Pancreas (tissue), 10 donors: ENCODE measurements at regions not wholly inside any gene's neighbourhood (a gene's known extent, or its start where the extent isn't known, plus 50 kb on each side); places are given as distances from the start of the nearest gene placed in this dataset.

ENCODE experiments used
- ATAC-seq, 4 donors: fragments of 200-7000 bp; cut with Tn5 transposase; one replicate each; pipeline versions ENCODE4 v1.8.0 to v1.9.1; 2020; ENCODE audit warnings: mild to moderate bottlenecking in 4 of 4, moderate library complexity in 4 of 4
- DNase-seq, 6 donors: peaks; one replicate each; pipeline ENCODE4 v3.0.0-alpha.2; 2020
- FAIRE-seq: peaks from 2 replicates; lab custom pipeline; 2012; peaks lifted over from hg19 to GRCh38; lab: Jason Lieb, UNC
- H3K27ac ChIP-seq, 4 donors: fragments of 200-600 bp; sonication (generic); 1 replicate in 3 of 4; 2 replicates in 1 of 4; pipeline versions ENCODE4 v1.5.0 to v1.8.0; 2020
- H3K27me3 ChIP-seq, 4 donors: fragments of 200-600 bp; one replicate each; pipeline ENCODE4 v1.8.0; 2021
- H3K36me3 ChIP-seq, 3 donors: fragments of 200-600 bp; sonication (generic) in 1 of 3; one replicate each; pipeline versions ENCODE4 v1.5.0 to v1.8.0; 2020 to 2021
- H3K4me1 ChIP-seq, 3 donors: fragments of 200-600 bp; one replicate each; pipeline ENCODE4 v1.8.0; 2021
- H3K4me3 ChIP-seq, 4 donors: fragments of 200-600 bp; sonication (generic) in 2 of 4; one replicate each; pipeline versions ENCODE4 v1.5.0 to v1.8.0; 2020 to 2021
- H3K9me3 ChIP-seq, 4 donors: fragments of 200-600 bp; one replicate each; pipeline ENCODE4 v1.8.0; 2021
- CTCF ChIP-seq, 4 donors: fragments of 200-600 bp; sonication (generic) in 3 of 4; IDR thresholded peaks; one replicate each; pipeline versions ENCODE4 v1.5.0 to v1.8.0; 2021; ENCODE audit warnings: antibody characterized with exemption in 4 of 4
- WGBS, 2 donors: extraction: QIAGEN DNeasy Blood & Tissue Kit; methylation state at CpG; one replicate each; pipeline ENCODE4 v1.1.7; 2013; 5-methylcytosine and 5-hydroxymethylcytosine counted together
- intact Hi-C, 3 donors: fragments of 100-400 bp; cut with DNase I; formaldehyde crosslinking; loops; one replicate each; pipeline versions ENCODE4 v1.11.1 to v1.14.2; 2022
- donor health status: healthy with polysubstance abuse.
- donor health status: DM: no; HTN: no; CAD: no; lungs with moderate emphysema.
- donor health status: DM: no; HTN: no; CAD: no.
- donor health status: control.
- donor health status: control.
- donor health status: Bipolar disorder and iron deficiency.
- donor health status: DM: yes; HTN: yes; CAD: no.
- donor health status: DM: no; HTN: no; CAD: no.
- donor health status: DM: no; HTN: no; CAD: no.
- donor health status: DM: yes; HTN: yes; CAD: no.

GRCh38 chr13:44819772-44820171 lies 169.5 kb downstream of the NUFIP1 start:
- intact Hi-C loops: no loop called here
- ATAC-seq (no peak), FAIRE-seq (no peak), DNase-seq (no peak)
- Histone ChIP-seq H3K4me1 (no peaks in the 10 kb centered on the region), H3K4me3 (no peak overlapping the region), H3K27ac (no peak overlapping the region), H3K36me3 (no peaks in the 10 kb centered on the region), H3K9me3 (no peaks in the 10 kb centered on the region), H3K27me3 (no peaks in the 10 kb centered on the region)
- WGBS, 2 donors: 88% methylated on average over 6 of the region's 6 CpGs
- TF ChIP-seq CTCF (IDR thresholded peaks at IDR 0.05): no peak

DNA sequence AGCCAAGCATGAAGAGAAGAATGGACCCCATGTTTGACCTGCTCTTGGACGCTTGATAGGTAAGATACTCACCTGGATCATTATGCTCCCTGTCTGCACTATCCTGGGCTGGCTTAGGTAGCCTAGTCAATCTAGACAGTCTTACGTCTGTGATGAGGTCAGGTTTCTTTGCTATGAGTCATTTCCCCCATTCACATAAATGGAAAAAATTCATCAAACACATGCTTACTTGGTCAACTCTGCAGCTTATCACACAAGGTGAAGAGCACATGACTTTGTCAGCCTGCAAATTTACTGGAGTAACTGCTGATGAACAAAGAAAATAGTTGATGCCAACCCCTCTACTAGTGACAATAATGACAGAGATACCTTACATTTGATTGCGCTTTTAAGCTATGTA lies 170.0 kb downstream of the NUFIP1 start:
- Histone ChIP-seq H3K36me3 (no peaks in the 10 kb centered on the region), H3K27me3 (no peaks in the 10 kb centered on the region), H3K4me1 (no peaks in the 10 kb centered on the region), H3K4me3 (no peak overlapping the region), H3K9me3 (no peaks in the 10 kb centered on the region), H3K27ac (no peak overlapping the region)
- ATAC-seq: peak; percentile 70 to 88 (median 80)
- no peak for FAIRE-seq
- intact Hi-C loops: no loop called here
- 71 to 78% methylated on average over 3 of the region's 3 CpGs for WGBS, 2 donors
- DNase-seq: peak in 1 of 6 donors; percentile 29
- no peak for TF ChIP-seq CTCF (IDR thresholded peaks at IDR 0.05)

DNA sequence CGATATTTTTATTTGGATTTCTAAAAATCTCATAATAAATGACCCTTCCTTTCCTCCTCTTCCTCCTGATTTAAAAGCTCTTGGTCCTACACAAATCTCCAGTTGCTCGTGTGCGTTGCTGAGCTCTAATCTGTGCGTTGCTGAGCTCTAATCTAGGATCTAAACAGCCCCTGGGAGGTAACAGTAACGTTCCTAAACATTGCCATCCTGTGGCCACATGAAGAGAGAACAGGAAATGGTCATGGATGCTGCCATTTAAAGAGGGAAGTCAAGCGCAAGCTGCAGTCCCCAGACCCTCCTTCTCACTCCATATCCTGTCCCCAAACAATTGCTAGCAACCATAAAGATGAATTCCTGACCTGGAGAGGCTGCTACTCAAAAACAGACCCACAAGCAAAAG lies 170.8 kb downstream of the NUFIP1 start:
- TF ChIP-seq CTCF (IDR thresholded peaks at IDR 0.05): no peak
- Histone ChIP-seq H3K27ac (no peak overlapping the region), H3K36me3 (no peaks in the 10 kb centered on the region), H3K4me1 (no peaks in the 10 kb centered on the region), H3K27me3 (no peaks in the 10 kb centered on the region), H3K9me3 (no peaks in the 10 kb centered on the region), H3K4me3 (no peak overlapping the region)
- no peak for FAIRE-seq
- intact Hi-C loops: no loop called here
- DNase-seq: no peak
- ATAC-seq: peak; percentile 47 to 76 (median 52)
- WGBS, 2 donors: 59 to 65% methylated on average over 6 of the region's 6 CpGs

DNA sequence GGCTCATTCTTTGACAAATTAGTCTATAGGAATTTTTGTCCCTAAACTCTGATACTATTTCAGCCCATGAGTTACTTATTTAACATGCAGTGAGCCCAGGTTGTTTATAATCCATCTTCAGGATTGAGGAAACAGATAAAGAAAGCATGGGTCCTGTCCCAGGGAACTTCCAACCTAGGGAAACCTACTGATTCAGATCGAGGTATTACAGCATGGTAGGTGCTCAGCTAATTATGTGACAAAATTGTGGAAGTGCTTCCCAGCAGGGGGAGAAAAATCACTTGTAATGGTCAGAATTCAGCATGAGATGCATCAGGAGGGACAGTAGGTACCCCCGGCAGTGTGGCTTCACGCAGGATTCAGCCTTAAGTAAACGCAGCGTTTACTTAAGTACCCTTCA lies 171.3 kb downstream of the NUFIP1 start:
- Histone ChIP-seq H3K36me3 (no peaks in the 10 kb centered on the region), H3K4me1 (peaks cover 0 to 2% (median 0%) of the 10 kb centered on the region in 3 donors), H3K4me3 (no peak overlapping the region), H3K9me3 (no peaks in the 10 kb centered on the region), H3K27me3 (no peaks in the 10 kb centered on the region), H3K27ac (no peak overlapping the region)
- no peak for DNase-seq
- no peak for FAIRE-seq
- intact Hi-C loops: no loop called here
- TF ChIP-seq CTCF (IDR thresholded peaks at IDR 0.05): no peak
- ATAC-seq: peak in 1 of 4 donors; percentile 5
- WGBS, 2 donors: 76 to 77% methylated on average over 5 of the region's 5 CpGs

- Histone ChIP-seq H3K9me3 (no peaks in the 10 kb centered on the region), H3K27ac (no peak overlapping the region), H3K27me3 (no peaks in the 10 kb centered on the region), H3K4me3 (no peak overlapping the region), H3K4me1 (peaks cover 0 to 10% (median 5%) of the 10 kb centered on the region in 3 donors), H3K36me3 (no peaks in the 10 kb centered on the region)
- no peak for FAIRE-seq
- no peak for TF ChIP-seq CTCF (IDR thresholded peaks at IDR 0.05)
- WGBS, 2 donors: 67 to 68% methylated on average over 5 of the region's 5 CpGs
- intact Hi-C loops: no loop called here
- no peak for DNase-seq
- no peak for ATAC-seq
Measured at GRCh38 chr13:44817131-44817671, 172.1 kb downstream of the NUFIP1 start.
